A549 (cell line): ENCODE measurements at regions not wholly inside any gene's neighbourhood (a gene's known extent, or its start where the extent isn't known, plus 50 kb on each side); places are given as distances from the start of the nearest gene placed in this dataset.

Experiments
- ATAC-seq, 2 experiments: fragments of 200-7000 bp in 1 of 2; fragments of >200 bp in 1 of 2; cut with Nextera tagmentation in 1 of 2; cut with Tn5 transposase in 1 of 2; 3 replicates each; pipeline versions ENCODE4 v1.8.0 to v1.9.1; 2018 to 2020; ENCODE audit warnings: mild to moderate bottlenecking in 1 of 2, moderate library complexity in 1 of 2
- CTCF ChIA-PET: fragments of 300-600 bp; sonication (Branson Sonifier 250); formaldehyde crosslinking; extraction: SDS; loops from one replicate; lab custom pipeline; 2021; ENCODE audit warnings: antibody characterized with exemption, inconsistent platforms; lab: Yijun Ruan, JAX
- POLR2A ChIA-PET: fragments of 350-600 bp; formaldehyde crosslinking; extraction: SDS; loops from one replicate; lab custom pipeline; 2021; ENCODE audit warnings: antibody characterized with exemption, inconsistent platforms; lab: Yijun Ruan, JAX
- DNase-seq, 2 experiments: peaks; one replicate each; pipeline versions ENCODE4 v3.0.0 to v3.0.0-alpha.2; 2011 to 2016; ENCODE audit warnings: low read depth in 1 of 2, low spot score in 1 of 2
- FAIRE-seq: peaks from 2 replicates; lab custom pipeline; 2011; peaks lifted over from hg19 to GRCh38; lab: Jason Lieb, UNC
- H3K27ac ChIP-seq, 2 experiments: fragments of >200 bp; sonication (Bioruptor Twin); formaldehyde crosslinking; 3 replicates each; pipeline ENCODE4 v1.5.1; 2016 to 2017
- H3K4me1 ChIP-seq: fragments of >200 bp; sonication (Bioruptor Twin); formaldehyde crosslinking; 3 replicates; pipeline ENCODE4 v1.6.1; 2016
- H3K4me2 ChIP-seq: fragments of >200 bp; sonication (Bioruptor Twin); formaldehyde crosslinking; 3 replicates; pipeline ENCODE4 v1.6.1; 2016
- H3K4me3 ChIP-seq: fragments of >200 bp; sonication (Bioruptor Twin); formaldehyde crosslinking; 3 replicates; pipeline ENCODE4 v1.5.1; 2016
- H3K9me3 ChIP-seq: fragments of >200 bp; sonication (Bioruptor Twin); formaldehyde crosslinking; 3 replicates; pipeline ENCODE4 v1.6.1; 2016
- BHLHE40 ChIP-seq: IDR thresholded peaks from 2 replicates; pipeline ENCODE4 v1.6.1; 2012; ENCODE audit warnings: low read depth, low read length, inconsistent platforms
- CEBPB ChIP-seq, 2 experiments: fragments of >200 bp in 1 of 2; sonication (Bioruptor Twin) in 1 of 2; formaldehyde crosslinking in 1 of 2; IDR thresholded peaks; 2 replicates each; pipeline ENCODE4 v1.6.1; 2012 to 2016
- EHF ChIP-seq: fragments of 250-450 bp; sonication (Bioruptor Pico); IDR thresholded peaks from 2 replicates; pipeline ENCODE4 v1.5.0; 2020; ENCODE audit warnings: mild to moderate bottlenecking
- EHMT2 ChIP-seq: fragments of 200-600 bp; sonication (generic); IDR thresholded peaks from 2 replicates; pipeline ENCODE4 v1.6.1; 2016; ENCODE audit warnings: antibody characterized with exemption, low read depth, mild to moderate bottlenecking, moderate library complexity
- GATA3 ChIP-seq: IDR thresholded peaks from 2 replicates; pipeline ENCODE4 v1.6.1; 2012; ENCODE audit warnings: borderline replicate concordance
- HDAC2 ChIP-seq: fragments of 200-600 bp; sonication (generic); IDR thresholded peaks from 2 replicates; pipeline ENCODE4 v1.6.1; 2016
- HEYL ChIP-seq: fragments of 250-450 bp; sonication (Bioruptor Pico); IDR thresholded peaks from 2 replicates; pipeline ENCODE4 v1.8.0; 2021; ENCODE audit warnings: mild to moderate bottlenecking, moderate library complexity
- MAFK ChIP-seq: fragments of 450-650 bp; IDR thresholded peaks from 2 replicates; pipeline ENCODE4 v1.6.1; 2014; ENCODE audit not compliant: partially characterized antibody
- MYC ChIP-seq: IDR thresholded peaks from 2 replicates; pipeline ENCODE4 v1.6.1; 2012; ENCODE audit warnings: mild to moderate bottlenecking, inconsistent platforms, low read length, improper control_type of control experiment, borderline replicate concordance
- POLR2A ChIP-seq: IDR thresholded peaks from 2 replicates; pipeline ENCODE4 v1.6.1; 2012; ENCODE audit warnings: mild to moderate bottlenecking, low read length
- SMC3 ChIP-seq: fragments of >200 bp; sonication (Bioruptor Twin); formaldehyde crosslinking; IDR thresholded peaks from 3 replicates; pipeline ENCODE4 v1.6.1; 2018; ENCODE audit warnings: inconsistent platforms
- ZFP36 ChIP-seq: fragments of 450-650 bp; IDR thresholded peaks from 2 replicates; pipeline ENCODE4 v1.6.1; 2014; ENCODE audit warnings: borderline replicate concordance; ENCODE audit not compliant: partially characterized antibody
- whole genome bisulfite sequencing: methylation state at CpG from one replicate; pipeline ENCODE4 v1.1.6; 2017; ENCODE audit errors: missing lambda C conversion rate; 5-methylcytosine and 5-hydroxymethylcytosine counted together
- TF ChIP-seq, protein P1 (sequence below): fragments of 200-600 bp; sonication (generic); IDR thresholded peaks from 2 replicates; pipeline ENCODE4 v1.6.1; 2016; ENCODE audit warnings: antibody characterized with exemption, mild to moderate bottlenecking, moderate library complexity
- TF ChIP-seq, protein P2 (sequence below): fragments of >200 bp; sonication (Bioruptor Twin); formaldehyde crosslinking; IDR thresholded peaks from 3 replicates; pipeline ENCODE4 v1.5.1; 2016

DNA sequence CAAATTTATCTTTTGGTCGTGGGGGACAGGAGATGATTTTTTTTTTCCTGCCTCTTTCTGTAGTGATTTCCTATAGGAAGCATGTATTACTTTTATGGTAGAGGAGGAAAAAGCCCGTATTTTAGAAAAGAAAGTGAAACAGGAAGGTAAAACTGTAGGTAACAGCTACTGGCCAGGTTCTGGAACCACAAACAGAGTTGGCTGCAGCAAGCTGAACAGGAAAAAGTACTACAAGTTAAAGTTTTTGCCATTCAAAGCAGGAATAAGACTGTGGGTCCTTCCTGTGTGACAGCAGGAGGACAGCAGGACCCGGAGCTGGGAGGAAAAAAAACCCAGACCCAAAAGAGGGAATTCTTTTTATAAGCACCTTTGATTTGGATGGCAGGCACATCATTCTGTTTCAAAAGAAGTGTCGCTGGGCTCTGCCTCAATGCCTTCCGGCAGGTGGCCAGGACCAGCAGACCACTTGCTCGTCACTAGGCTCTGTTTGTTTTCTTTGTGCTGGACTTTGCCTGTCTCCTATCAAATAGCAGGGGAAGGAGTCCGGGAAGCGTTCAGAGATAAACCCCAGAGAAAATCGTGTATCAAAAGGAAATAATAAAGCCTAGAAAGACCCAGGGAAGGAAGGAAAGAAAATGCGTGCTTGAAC is 277.9 kb downstream of the ADGRA3 start:
- Histone ChIP-seq H3K4me1 (no peaks in the 10 kb centered on the region), H3K4me3 (no peak overlapping the region), H3K9me3 (no peaks in the 10 kb centered on the region), H3K27ac (no peak overlapping the region), H3K4me2 (0 out of 3 replicates have a peak overlapping the region, but pooled peaks have one; percentile 21)
- no peak for DNase-seq
- TF ChIP-seq BHLHE40: no peak
- no peak for TF ChIP-seq POLR2A
- no peak for TF ChIP-seq HEYL
- TF ChIP-seq EHF (CRISPR knock-in tag): no peak
- no peak for TF ChIP-seq MAFK
- TF ChIP-seq, protein P1, sequence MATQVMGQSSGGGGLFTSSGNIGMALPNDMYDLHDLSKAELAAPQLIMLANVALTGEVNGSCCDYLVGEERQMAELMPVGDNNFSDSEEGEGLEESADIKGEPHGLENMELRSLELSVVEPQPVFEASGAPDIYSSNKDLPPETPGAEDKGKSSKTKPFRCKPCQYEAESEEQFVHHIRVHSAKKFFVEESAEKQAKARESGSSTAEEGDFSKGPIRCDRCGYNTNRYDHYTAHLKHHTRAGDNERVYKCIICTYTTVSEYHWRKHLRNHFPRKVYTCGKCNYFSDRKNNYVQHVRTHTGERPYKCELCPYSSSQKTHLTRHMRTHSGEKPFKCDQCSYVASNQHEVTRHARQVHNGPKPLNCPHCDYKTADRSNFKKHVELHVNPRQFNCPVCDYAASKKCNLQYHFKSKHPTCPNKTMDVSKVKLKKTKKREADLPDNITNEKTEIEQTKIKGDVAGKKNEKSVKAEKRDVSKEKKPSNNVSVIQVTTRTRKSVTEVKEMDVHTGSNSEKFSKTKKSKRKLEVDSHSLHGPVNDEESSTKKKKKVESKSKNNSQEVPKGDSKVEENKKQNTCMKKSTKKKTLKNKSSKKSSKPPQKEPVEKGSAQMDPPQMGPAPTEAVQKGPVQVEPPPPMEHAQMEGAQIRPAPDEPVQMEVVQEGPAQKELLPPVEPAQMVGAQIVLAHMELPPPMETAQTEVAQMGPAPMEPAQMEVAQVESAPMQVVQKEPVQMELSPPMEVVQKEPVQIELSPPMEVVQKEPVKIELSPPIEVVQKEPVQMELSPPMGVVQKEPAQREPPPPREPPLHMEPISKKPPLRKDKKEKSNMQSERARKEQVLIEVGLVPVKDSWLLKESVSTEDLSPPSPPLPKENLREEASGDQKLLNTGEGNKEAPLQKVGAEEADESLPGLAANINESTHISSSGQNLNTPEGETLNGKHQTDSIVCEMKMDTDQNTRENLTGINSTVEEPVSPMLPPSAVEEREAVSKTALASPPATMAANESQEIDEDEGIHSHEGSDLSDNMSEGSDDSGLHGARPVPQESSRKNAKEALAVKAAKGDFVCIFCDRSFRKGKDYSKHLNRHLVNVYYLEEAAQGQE: no peak
- TF ChIP-seq HDAC2: no peak
- TF ChIP-seq GATA3: no peak
- ChIA-PET POLR2A (no interaction called here), CTCF (interaction anchor here (1.0 kb wide), 1 partner anchor 153 kb away, joined by 3 read pairs; no protein-coding TSS in a partner anchor)
- no peak for FAIRE-seq
- WGBS: 13% methylated on average over 10 of the region's 10 CpGs
- no peak for ATAC-seq

DNA sequence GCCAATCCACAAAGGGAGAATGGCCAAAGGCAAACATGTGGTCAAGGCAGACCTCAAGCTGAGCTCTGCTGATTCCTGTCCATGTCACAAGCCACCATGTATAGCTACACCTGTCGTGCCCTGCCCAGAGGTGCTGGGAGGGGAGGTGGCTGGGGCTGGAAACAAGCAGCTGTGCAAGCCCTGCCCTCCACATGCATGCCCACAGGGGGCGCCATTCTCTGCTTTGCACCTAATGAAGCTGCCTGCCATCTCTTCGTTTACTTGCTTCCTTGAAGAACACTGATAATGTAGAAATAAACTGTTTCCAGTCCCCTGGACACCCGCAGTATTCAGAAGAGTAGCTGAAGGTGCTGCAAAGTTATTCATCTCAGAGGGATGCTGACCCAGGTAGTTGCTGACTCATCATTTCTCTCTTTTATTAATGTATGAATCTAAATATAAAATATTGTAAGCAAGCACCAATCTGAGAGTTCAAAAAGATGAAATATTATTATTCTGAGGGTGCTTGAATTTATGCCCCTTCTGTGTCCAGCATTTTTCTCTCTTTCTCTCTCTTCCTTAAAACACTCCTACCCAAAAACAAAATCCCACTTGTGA is 278.6 kb downstream of the ADGRA3 start:
- H3K9me3 ChIP-seq: no peaks in the 10 kb centered on the region
- H3K4me2 ChIP-seq: no peak overlapping the region
- 3% methylated on average over 4 of the region's 4 CpGs for WGBS
- ChIA-PET POLR2A (no interaction called here), CTCF (interaction anchor here (1.0 kb wide), 1 partner anchor 154 kb away, joined by 3 read pairs; no protein-coding TSS in a partner anchor)
- no peak overlapping the region for H3K27ac ChIP-seq
- H3K4me1 ChIP-seq: no peaks in the 10 kb centered on the region
- ATAC-seq (peak in 1 of 2 experiments; percentile 56; a peak in 2 of 6 replicates), DNase-seq (peak in 1 of 2 experiments; percentile 13), FAIRE-seq (no peak)
- H3K4me3 ChIP-seq: no peak overlapping the region
- TF ChIP-seq MYC: no peak
- no peak for TF ChIP-seq EHF (CRISPR knock-in tag)
- TF ChIP-seq MAFK: peak; percentile 90
- no peak for TF ChIP-seq CEBPB (IDR thresholded peaks at IDR 0.05)
- TF ChIP-seq, protein P2, sequence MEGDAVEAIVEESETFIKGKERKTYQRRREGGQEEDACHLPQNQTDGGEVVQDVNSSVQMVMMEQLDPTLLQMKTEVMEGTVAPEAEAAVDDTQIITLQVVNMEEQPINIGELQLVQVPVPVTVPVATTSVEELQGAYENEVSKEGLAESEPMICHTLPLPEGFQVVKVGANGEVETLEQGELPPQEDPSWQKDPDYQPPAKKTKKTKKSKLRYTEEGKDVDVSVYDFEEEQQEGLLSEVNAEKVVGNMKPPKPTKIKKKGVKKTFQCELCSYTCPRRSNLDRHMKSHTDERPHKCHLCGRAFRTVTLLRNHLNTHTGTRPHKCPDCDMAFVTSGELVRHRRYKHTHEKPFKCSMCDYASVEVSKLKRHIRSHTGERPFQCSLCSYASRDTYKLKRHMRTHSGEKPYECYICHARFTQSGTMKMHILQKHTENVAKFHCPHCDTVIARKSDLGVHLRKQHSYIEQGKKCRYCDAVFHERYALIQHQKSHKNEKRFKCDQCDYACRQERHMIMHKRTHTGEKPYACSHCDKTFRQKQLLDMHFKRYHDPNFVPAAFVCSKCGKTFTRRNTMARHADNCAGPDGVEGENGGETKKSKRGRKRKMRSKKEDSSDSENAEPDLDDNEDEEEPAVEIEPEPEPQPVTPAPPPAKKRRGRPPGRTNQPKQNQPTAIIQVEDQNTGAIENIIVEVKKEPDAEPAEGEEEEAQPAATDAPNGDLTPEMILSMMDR: peak; percentile 22; the same call in 1 of the 3 replicates
- no peak for TF ChIP-seq EHMT2
- no peak for TF ChIP-seq ZFP36

DNA sequence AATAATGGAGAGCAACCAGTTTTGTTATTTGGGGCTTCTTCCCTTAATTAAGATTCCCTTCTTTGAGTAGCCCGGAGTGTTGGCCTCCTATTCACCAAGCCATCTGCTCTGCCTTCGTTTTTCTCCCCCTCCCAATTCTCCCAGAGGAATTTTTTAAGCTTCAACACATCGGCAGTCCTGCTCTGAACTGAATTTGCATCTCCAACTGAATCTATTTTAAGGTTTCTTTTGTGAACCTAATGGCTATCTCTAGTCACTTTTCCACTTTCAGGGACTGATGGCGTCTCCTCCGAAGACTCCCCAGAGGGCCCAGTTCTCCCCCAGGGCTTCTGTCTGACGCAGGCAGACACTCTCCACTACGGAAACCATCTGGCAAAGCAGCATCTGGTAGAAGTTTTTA is 280.2 kb downstream of the ADGRA3 start:
- H3K4me3 ChIP-seq: no peak overlapping the region
- no peak overlapping the region for H3K4me2 ChIP-seq
- no peak overlapping the region for H3K27ac ChIP-seq
- no peak for TF ChIP-seq SMC3
- FAIRE-seq (no peak), ATAC-seq (no peak), DNase-seq (no peak)
- ChIA-PET CTCF (no interaction called here), POLR2A (no interaction called here)
- whole genome bisulfite sequencing: 30% methylated on average over 7 of the region's 7 CpGs
- H3K9me3 ChIP-seq: no peaks in the 10 kb centered on the region
- no peaks in the 10 kb centered on the region for H3K4me1 ChIP-seq
